ENCODE measurements at regions not wholly inside any gene's neighbourhood (a gene's known extent, or its start where the extent isn't known, plus 50 kb on each side); places are given as distances from the start of the nearest gene placed in this dataset.

DNA sequence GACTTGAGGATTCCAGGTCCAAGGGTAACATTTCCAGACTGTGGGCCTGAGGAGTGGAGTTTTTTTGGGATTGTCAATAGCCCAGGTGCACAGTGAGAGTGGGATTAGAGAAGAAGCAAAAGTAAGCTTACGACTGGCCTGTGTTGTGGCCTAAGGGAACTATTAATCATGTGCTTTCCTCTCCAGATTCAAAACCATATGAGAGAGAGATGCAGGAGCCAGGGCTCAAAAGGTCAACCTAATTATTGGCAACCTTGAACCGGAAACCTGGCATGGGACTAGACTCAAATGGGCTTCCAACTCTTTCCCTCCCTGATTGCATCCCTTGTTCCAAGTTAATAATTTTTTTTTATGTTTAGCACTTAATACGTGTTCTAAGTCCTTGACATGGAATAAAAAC, 242.1 kb upstream of the THRB start:
- Histone ChIP-seq H3K4me3 (no peak overlapping the region), H3K36me3 (replicated peaks) (no peaks in the 10 kb centered on the region), H3K4me1 (no peaks in the 10 kb centered on the region), H3K27me3 (ENCODE audit: low read depth) (peaks cover 2% of the 10 kb centered on the region), H3K9me3 (no peaks in the 10 kb centered on the region)
- no peak for DNase-seq (ENCODE audit: low spot score in 2 of 2)
- in situ Hi-C loops (cut with MboI; ENCODE audit: low sequenced_read_pairs) = no loop called here

DNA sequence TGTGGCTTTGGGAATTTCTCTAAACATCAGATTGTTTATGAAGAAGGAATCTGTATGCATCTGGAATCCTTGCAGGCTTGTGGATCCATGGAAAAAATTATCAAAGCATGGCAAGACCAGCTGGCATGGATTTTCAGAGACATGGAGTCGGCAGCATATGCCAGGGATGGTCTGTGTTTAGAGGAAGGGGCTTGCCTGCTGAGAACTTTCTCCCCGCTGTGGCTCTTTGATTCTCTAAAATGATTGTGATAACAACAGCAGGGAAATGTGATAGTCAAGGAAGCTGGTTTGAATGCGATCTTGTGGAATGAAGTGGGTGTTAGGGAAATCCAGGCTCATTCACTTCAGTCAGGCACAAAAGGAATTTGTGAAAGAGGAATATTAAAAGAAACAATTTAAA, 245.7 kb upstream of the THRB start:
- DNase-seq (ENCODE audit: low spot score in 2 of 2) = no peak
- peaks cover 20% of the 10 kb centered on the region for H3K27me3 ChIP-seq (ENCODE audit: low read depth)
- in situ Hi-C loops (cut with MboI; ENCODE audit: low sequenced_read_pairs) = no loop called here

DNA sequence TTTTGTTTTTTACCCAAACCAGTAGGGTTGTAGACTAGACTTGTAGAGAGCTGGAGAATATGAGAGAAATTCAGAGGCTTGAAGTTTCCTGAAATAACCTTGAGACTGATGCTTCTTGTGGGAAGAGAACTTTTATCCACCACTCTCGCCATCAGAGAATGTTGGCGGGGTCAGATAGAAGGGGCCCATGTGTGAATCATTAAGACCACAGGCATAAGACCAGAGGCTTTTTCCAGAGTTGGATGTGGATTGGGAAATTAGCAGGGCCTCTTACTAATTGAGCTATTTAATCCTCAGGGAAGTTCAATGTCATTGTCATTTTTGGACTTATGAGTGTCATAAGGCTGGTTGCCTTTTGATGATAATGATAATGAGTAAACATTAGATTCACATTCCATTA, 246.9 kb upstream of the THRB start:
- Histone ChIP-seq H3K27me3 (ENCODE audit: low read depth) (peaks cover 20% of the 10 kb centered on the region), H3K4me3 (no peak overlapping the region)
- no peak for DNase-seq (ENCODE audit: low spot score in 2 of 2)

More for the DNA sequence above, 245.7 kb upstream of the THRB start:
- Histone ChIP-seq H3K9me3 (no peaks in the 10 kb centered on the region), H3K4me3 (no peak overlapping the region), H3K4me1 (no peaks in the 10 kb centered on the region), H3K36me3 (replicated peaks) (no peaks in the 10 kb centered on the region)

DNA sequence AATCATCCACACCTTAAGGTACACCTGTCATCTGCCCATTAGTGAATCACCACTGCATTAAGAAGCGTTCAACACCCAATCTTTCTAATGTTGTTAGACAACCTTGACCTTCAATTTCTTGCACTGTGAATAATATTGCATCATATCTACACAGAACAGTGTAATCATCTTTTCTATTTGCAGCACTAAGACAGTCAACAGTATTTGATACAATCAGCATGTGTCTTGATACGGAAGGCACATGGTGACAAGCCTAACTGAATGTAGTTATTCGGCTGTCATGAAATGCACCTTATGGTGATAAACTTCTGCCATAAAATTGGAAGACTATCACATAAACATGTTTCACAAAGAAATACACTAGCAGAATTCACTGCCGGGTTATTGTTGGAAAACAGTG, 253.9 kb upstream of the THRB start:
- in situ Hi-C loops (cut with MboI; ENCODE audit: low sequenced_read_pairs) = no loop called here
- no peak overlapping the region for H3K4me3 ChIP-seq
- no peak for DNase-seq (ENCODE audit: low spot score in 2 of 2)
- peaks cover 63% of the 10 kb centered on the region for H3K27me3 ChIP-seq (ENCODE audit: low read depth)
- no peaks in the 10 kb centered on the region for H3K4me1 ChIP-seq
- no peaks in the 10 kb centered on the region for H3K36me3 ChIP-seq (replicated peaks)
- no peaks in the 10 kb centered on the region for H3K9me3 ChIP-seq

More for the DNA sequence above, 246.9 kb upstream of the THRB start:
- in situ Hi-C loops (cut with MboI; ENCODE audit: low sequenced_read_pairs) = no loop called here
- no peaks in the 10 kb centered on the region for H3K4me1 ChIP-seq
- no peaks in the 10 kb centered on the region for H3K36me3 ChIP-seq (replicated peaks)
- no peaks in the 10 kb centered on the region for H3K9me3 ChIP-seq

- Histone ChIP-seq H3K4me1 (no peaks in the 10 kb centered on the region), H3K9me3 (no peaks in the 10 kb centered on the region), H3K27me3 (ENCODE audit: low read depth) (peaks cover 59% of the 10 kb centered on the region), H3K36me3 (replicated peaks) (no peaks in the 10 kb centered on the region), H3K4me3 (no peak overlapping the region)
- DNase-seq (ENCODE audit: low spot score in 2 of 2) = no peak
- in situ Hi-C loops (cut with MboI; ENCODE audit: low sequenced_read_pairs) = no loop called here
These were observed 256.4 kb upstream of the THRB start for GRCh38 chr3:24751020-24751419.

DNA sequence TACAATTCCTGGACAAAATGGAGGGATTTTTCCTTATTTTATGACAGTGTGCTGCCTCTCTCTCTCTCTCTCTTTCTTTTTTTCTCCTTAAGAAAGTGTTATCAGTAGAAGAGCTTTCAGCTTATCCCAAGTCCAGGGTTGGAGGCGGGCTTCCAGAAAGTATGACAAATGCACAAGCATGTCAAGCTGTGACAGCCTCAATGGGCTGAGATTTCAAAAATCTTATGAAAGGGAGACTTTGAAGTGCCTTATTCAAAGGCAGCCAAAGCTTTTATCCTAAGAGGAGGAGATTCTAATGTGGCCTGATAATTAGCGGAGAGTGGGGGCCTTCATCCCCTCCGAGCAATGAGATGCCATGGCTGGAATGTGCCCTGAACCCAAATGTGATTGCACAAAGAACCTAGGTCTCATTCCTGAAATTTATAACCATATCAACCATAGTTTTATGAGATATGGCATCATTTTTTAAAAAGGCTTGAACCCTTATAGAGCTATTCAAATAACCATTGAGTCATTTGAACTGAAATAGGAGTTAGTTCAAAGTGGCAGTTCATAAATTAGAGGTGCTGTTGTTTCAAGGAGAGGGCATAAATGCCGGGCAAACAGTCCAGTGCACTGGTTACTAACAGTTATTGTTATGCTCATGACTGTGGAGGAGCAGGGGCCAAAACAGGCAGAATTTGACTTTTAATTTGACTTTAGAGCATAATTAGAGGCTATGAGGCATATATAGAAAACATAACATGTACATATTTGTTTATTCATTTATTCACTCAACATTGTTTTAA, 261.6 kb upstream of the THRB start:
- in situ Hi-C loops (cut with MboI; ENCODE audit: low sequenced_read_pairs) = no loop called here
- Histone ChIP-seq H3K4me3 (no peak overlapping the region), H3K9me3 (no peaks in the 10 kb centered on the region), H3K4me1 (no peaks in the 10 kb centered on the region), H3K36me3 (replicated peaks) (no peaks in the 10 kb centered on the region), H3K27me3 (ENCODE audit: low read depth) (peaks cover 20% of the 10 kb centered on the region)
- no peak for DNase-seq (ENCODE audit: low spot score in 2 of 2)

GRCh38 chr3:24763393-24763792, 268.7 kb upstream of the THRB start:
- in situ Hi-C loops (cut with MboI; ENCODE audit: low sequenced_read_pairs) = no loop called here
- Histone ChIP-seq H3K4me3 (no peak overlapping the region), H3K36me3 (replicated peaks) (no peaks in the 10 kb centered on the region), H3K4me1 (peaks cover 3% of the 10 kb centered on the region; the same call in 1 of the 2 replicates), H3K9me3 (no peaks in the 10 kb centered on the region), H3K27me3 (ENCODE audit: low read depth) (peaks cover 4% of the 10 kb centered on the region; the same call in 1 of the 2 replicates)
- no peak for DNase-seq (ENCODE audit: low spot score in 2 of 2)

DNA sequence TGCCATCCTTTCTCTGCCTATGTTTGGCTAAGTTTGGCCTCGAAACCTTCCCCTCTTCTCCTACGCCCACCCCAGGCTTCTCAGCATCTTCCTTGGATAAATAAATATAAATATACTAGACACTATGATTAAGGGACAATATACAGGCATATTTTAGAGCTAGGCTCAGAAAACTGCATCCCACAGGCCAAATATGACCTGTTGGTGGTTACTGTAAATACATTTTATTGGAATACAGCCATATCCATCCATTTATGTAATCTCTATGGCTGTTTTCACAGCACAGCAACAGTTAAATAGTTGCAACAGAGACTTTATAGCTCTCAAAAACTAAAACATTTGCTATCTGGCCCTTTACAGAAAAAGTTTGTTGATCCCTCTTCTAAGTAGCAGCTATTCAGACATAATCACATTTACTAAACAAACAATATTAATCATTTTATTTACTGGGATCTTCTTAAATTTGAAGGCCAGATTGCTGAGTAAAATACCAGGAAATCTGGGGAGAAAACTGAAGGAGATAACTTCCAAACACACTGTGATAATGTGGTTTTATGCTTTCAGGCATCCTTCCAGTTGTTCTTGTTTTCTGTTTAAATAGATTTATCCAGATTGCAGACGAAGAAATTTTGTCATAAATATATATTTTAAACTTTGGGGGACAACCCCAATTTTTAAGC, 269.7 kb upstream of the THRB start:
- in situ Hi-C loops (cut with MboI; ENCODE audit: low sequenced_read_pairs) = no loop called here
- Histone ChIP-seq H3K36me3 (replicated peaks) (no peaks in the 10 kb centered on the region), H3K9me3 (no peaks in the 10 kb centered on the region), H3K4me1 (peaks cover 3% of the 10 kb centered on the region; the same call in 1 of the 2 replicates), H3K27me3 (ENCODE audit: low read depth) (peaks cover 4% of the 10 kb centered on the region; the same call in 1 of the 2 replicates), H3K4me3 (no peak overlapping the region)
- no peak for DNase-seq (ENCODE audit: low spot score in 2 of 2)

- in situ Hi-C loops (cut with MboI; ENCODE audit: low sequenced_read_pairs) = no loop called here
- no peaks in the 10 kb centered on the region for H3K9me3 ChIP-seq
These were observed 270.7 kb upstream of the THRB start for GRCh38 chr3:24765399-24765798.

DNA sequence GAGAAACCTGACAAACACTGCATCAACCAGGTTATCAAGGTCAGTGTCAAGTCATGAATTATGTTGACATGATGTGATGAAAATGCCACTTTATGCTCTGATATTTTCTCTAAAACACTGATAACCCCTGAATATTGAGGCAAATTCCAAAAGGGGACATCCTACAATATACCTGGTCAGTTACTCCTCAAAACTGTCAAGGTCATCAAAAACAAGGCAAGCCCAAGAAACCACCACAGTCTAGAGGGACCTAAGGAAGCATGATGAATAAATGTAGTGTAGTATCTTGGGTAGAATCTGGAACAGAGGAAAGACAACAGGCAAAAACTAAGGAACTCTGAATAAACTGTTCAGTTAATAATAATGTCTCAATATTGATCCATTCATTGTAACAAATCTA, 275.3 kb upstream of the THRB start:
- Histone ChIP-seq H3K4me3 (no peak overlapping the region), H3K36me3 (replicated peaks) (no peaks in the 10 kb centered on the region), H3K27me3 (ENCODE audit: low read depth) (peaks cover 14% of the 10 kb centered on the region), H3K9me3 (no peaks in the 10 kb centered on the region), H3K4me1 (peaks cover 3% of the 10 kb centered on the region; the same call in 1 of the 2 replicates)
- in situ Hi-C loops (cut with MboI; ENCODE audit: low sequenced_read_pairs) = loop anchor here (10.0 kb wide), 1 partner anchor 825 kb away; no protein-coding TSS in a partner anchor
- DNase-seq (ENCODE audit: low spot score in 2 of 2) = no peak

More at GRCh38 chr3:24765399-24765798, 270.7 kb upstream of the THRB start:
- Histone ChIP-seq H3K27me3 (ENCODE audit: low read depth) (peaks cover 9% of the 10 kb centered on the region), H3K36me3 (replicated peaks) (no peaks in the 10 kb centered on the region), H3K4me1 (peaks cover 3% of the 10 kb centered on the region; the same call in 1 of the 2 replicates), H3K4me3 (no peak overlapping the region)
- no peak for DNase-seq (ENCODE audit: low spot score in 2 of 2)

GRCh38 chr3:24773798-24774197, 279.1 kb upstream of the THRB start:
- no peaks in the 10 kb centered on the region for H3K4me1 ChIP-seq
- peak; percentile 73 to 85 for DNase-seq (ENCODE audit: low spot score in 2 of 2)
- in situ Hi-C loops (cut with MboI; ENCODE audit: low sequenced_read_pairs) = loop anchor here (10.0 kb wide), 1 partner anchor 821 kb away; no protein-coding TSS in a partner anchor
- H3K36me3 ChIP-seq (replicated peaks) = no peaks in the 10 kb centered on the region
- peaks cover 25% of the 10 kb centered on the region for H3K27me3 ChIP-seq (ENCODE audit: low read depth)
- H3K9me3 ChIP-seq = no peaks in the 10 kb centered on the region
- no peak overlapping the region for H3K4me3 ChIP-seq

- no peaks in the 10 kb centered on the region for H3K4me1 ChIP-seq
- DNase-seq (ENCODE audit: low spot score in 2 of 2) = no peak
- H3K27me3 ChIP-seq (ENCODE audit: low read depth) = peaks cover 5% of the 10 kb centered on the region; the same call in 1 of the 2 replicates
- in situ Hi-C loops (cut with MboI; ENCODE audit: low sequenced_read_pairs) = no loop called here
- H3K9me3 ChIP-seq = no peaks in the 10 kb centered on the region
- no peaks in the 10 kb centered on the region for H3K36me3 ChIP-seq (replicated peaks)
- H3K4me3 ChIP-seq = no peak overlapping the region
These were observed 286.3 kb upstream of the THRB start for GRCh38 chr3:24780991-24781390.

DNA sequence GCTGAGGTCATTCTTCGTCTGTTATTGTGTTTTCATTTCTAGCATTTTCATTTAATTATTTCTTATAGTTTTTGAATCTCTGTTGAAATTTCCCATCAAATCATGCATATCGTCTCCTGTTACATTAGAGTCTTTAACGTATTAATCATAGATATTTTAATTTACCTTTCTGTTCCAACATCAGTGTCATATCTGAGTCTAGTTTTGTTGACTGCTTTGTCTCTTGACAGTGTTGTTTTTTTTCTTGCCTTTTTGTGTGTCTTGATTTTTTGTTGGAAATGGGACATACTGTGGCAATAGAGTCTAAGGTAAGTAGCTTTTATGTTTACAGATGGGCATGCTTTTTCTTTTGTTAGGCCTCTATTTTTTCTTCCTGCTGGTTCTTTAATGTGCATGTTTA, 286.8 kb upstream of the THRB start:
- Histone ChIP-seq H3K9me3 (no peaks in the 10 kb centered on the region), H3K36me3 (replicated peaks) (no peaks in the 10 kb centered on the region), H3K4me3 (no peak overlapping the region), H3K4me1 (no peaks in the 10 kb centered on the region), H3K27me3 (ENCODE audit: low read depth) (peaks cover 4% of the 10 kb centered on the region; the same call in 1 of the 2 replicates)
- DNase-seq (ENCODE audit: low spot score in 2 of 2) = no peak
- in situ Hi-C loops (cut with MboI; ENCODE audit: low sequenced_read_pairs) = no loop called here

GRCh38 chr3:24793896-24794295, 299.2 kb upstream of the THRB start:
- Histone ChIP-seq H3K4me3 (no peak overlapping the region), H3K4me1 (peaks cover 8% of the 10 kb centered on the region), H3K36me3 (replicated peaks) (no peaks in the 10 kb centered on the region), H3K27me3 (ENCODE audit: low read depth) (peaks cover 76% of the 10 kb centered on the region), H3K9me3 (no peaks in the 10 kb centered on the region)
- DNase-seq (ENCODE audit: low spot score in 2 of 2) = no peak
- in situ Hi-C loops (cut with MboI; ENCODE audit: low sequenced_read_pairs) = no loop called here
